Bronchial epithelial cell (primary cell): ENCODE measurements at regions not wholly inside any gene's neighbourhood (a gene's known extent, or its start where the extent isn't known, plus 50 kb on each side); places are given as distances from the start of the nearest gene placed in this dataset.

Experiments used
- DNase-seq: peaks from one replicate; pipeline ENCODE4 v3.0.0-alpha.2; 2010; ENCODE audit warnings: low read depth
- FAIRE-seq: peaks from 2 replicates; lab custom pipeline; 2011; peaks lifted over from hg19 to GRCh38; lab: Jason Lieb, UNC
- H3K27me3 ChIP-seq: 2 replicates; pipeline ENCODE4 v1.5.1; 2011; ENCODE audit warnings: low read length; ENCODE audit not compliant: control insufficient read depth, insufficient read depth
- H3K36me3 ChIP-seq: 2 replicates; pipeline ENCODE4 v1.5.1; 2011; ENCODE audit warnings: low read length; ENCODE audit not compliant: control insufficient read depth, insufficient read depth
- H3K4me3 ChIP-seq: 2 replicates; pipeline ENCODE4 v1.5.1; 2011; ENCODE audit warnings: mild to moderate bottlenecking, low read depth, low read length, control low read depth
- TF ChIP-seq, protein P1 (sequence below): IDR thresholded peaks from 2 replicates; pipeline ENCODE4 v1.5.1; 2011; ENCODE audit warnings: mild to moderate bottlenecking, moderate library complexity, low read length, control low read depth, inconsistent platforms; ENCODE audit not compliant: insufficient read depth, severe bottlenecking

DNA sequence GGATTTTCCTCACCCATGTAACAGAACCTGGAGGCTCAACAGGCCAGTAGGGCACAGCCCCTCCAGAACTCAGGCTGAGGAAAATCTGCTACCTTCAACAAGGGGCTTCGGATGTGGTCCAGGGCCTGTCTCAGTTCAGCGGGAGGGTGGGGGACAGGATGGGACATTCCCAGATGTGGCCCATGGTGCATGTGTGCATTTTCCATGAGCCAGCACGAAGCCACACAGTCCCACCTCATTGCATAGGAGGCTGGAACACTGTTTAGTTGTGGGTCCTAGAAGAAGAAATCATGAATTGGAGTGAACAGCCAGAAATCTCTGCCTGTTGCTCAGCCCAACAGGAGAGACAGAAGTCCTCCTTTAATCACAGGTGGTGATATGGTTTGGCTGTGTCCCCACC, 469.6 kb upstream of the MYT1L start:
- TF ChIP-seq, protein P1, sequence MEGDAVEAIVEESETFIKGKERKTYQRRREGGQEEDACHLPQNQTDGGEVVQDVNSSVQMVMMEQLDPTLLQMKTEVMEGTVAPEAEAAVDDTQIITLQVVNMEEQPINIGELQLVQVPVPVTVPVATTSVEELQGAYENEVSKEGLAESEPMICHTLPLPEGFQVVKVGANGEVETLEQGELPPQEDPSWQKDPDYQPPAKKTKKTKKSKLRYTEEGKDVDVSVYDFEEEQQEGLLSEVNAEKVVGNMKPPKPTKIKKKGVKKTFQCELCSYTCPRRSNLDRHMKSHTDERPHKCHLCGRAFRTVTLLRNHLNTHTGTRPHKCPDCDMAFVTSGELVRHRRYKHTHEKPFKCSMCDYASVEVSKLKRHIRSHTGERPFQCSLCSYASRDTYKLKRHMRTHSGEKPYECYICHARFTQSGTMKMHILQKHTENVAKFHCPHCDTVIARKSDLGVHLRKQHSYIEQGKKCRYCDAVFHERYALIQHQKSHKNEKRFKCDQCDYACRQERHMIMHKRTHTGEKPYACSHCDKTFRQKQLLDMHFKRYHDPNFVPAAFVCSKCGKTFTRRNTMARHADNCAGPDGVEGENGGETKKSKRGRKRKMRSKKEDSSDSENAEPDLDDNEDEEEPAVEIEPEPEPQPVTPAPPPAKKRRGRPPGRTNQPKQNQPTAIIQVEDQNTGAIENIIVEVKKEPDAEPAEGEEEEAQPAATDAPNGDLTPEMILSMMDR, result no peak
- DNase-seq (no peak), FAIRE-seq (no peak)
- no peaks in the 10 kb centered on the region for H3K27me3 ChIP-seq
- no peak overlapping the region for H3K4me3 ChIP-seq
- no peaks in the 10 kb centered on the region for H3K36me3 ChIP-seq

DNA sequence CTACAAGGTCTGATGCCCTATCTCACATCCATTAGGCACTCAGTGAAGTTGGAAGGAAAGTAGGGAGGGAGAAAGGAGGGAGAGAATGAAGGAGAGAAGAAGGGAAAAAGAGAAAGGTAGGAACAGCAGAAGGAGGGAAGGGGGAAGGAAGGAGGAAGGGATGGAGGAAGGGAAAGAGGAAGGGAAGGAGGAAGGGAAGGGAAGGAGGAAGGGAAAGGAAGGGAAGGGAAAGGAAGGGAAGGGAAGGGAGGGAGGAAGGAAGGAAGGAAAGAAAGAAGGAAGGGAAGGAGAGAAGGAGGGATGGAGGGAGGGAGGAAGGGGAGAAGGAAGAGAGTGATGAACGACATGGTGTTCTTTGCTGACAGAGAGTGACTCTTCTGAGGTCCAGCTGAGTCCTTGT, 468.9 kb upstream of the MYT1L start:
- DNase-seq (no peak), FAIRE-seq (peak; percentile 40)
- TF ChIP-seq, protein P1, result no peak
- H3K27me3 ChIP-seq, result no peaks in the 10 kb centered on the region
- no peaks in the 10 kb centered on the region for H3K36me3 ChIP-seq
- H3K4me3 ChIP-seq, result no peak overlapping the region

DNA sequence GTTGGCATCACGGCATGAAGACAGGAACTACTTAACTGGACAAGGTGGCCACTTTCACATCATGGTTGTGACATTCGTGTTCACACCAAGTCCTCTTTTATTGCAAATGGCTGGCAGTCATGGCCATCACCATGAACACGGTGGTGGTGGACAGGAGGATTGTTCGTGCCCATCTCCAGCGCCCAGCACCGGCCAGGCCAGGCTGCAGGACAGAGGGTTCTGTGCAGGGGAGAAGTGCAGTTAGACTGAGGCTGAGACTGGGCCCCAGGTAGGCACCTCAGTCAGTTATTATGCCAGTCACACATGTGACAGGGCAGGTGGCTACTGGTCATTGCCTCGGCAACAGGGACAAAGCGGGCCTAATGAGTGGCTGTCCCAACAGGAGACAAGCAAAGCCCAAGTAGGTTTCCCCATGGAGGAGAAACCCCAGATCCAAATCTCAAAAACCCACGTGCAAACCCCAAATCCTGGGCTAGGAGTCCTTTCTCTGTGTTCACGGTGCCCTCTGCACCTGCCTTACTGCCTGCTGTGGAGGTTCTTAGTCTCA, 468.1 kb upstream of the MYT1L start:
- TF ChIP-seq, protein P1, result no peak
- Histone ChIP-seq H3K27me3 (no peaks in the 10 kb centered on the region), H3K4me3 (no peak overlapping the region), H3K36me3 (no peaks in the 10 kb centered on the region)
- DNase-seq, result no peak
- FAIRE-seq, result no peak

DNA sequence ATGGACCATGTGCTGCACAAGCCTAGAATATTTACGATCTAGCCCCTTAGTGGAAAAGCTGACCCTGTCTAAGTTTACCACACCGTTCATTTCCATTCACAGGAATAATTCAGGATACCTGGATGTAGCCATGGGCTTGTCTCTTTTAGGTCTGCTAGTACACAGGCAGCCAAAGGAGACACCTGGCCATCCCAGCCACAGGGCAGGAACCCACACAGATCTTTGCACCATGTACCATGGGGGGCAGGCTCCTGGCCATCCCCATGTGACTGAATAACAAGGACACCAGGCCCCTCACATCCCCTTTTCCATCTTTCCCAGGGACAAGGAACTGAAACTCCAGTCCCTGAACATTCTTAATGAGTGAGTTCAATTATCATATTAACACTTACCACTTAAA, 467.3 kb upstream of the MYT1L start:
- FAIRE-seq (no peak), DNase-seq (no peak)
- Histone ChIP-seq H3K27me3 (no peaks in the 10 kb centered on the region), H3K4me3 (no peak overlapping the region), H3K36me3 (no peaks in the 10 kb centered on the region)
- TF ChIP-seq, protein P1, result no peak

DNA sequence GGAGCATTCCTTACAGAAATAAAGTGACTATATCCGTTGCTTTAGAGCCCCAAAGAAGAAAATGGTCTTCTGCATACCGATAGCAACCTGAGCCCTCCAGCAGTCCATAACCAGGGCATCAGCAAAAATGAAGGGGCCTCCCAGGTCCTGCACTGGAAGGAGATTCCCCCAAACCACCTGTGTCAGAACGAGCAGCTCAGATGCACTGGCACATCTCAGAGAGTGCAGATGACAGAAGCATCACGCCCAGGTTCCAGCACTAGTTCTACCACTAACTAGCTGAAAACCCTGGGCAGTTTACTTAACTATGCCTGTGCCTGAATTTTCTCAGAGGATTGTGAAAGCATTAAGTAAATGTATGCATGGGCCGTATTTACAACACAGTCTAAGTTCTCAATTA, 466.7 kb upstream of the MYT1L start:
- no peak for FAIRE-seq
- TF ChIP-seq, protein P1, result no peak
- H3K27me3 ChIP-seq, result no peaks in the 10 kb centered on the region

DNA sequence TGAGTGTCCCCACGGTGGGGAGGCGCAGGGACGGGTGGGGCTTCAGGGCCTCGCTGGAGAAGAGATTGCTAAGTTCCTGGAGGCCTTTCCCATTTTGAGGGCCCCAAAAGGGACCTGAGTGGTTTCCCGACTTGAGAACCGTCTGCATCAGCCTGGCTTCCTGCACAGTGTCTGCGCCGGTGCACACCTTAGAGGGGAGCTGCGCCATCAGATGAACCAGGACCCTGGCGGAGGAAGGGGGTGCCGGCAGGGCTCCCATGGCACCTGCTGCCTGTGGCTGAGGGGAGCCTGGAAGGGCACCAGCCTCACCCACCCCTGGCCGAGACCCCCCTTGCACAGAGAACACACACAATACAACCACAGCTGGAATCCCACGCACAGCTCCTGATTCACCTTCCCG, 465.1 kb upstream of the MYT1L start:
- TF ChIP-seq, protein P1, result no peak
- Histone ChIP-seq H3K27me3 (no peaks in the 10 kb centered on the region), H3K4me3 (no peak overlapping the region), H3K36me3 (no peaks in the 10 kb centered on the region)
- FAIRE-seq, result no peak
- DNase-seq, result no peak

More for the DNA sequence above, 466.7 kb upstream of the MYT1L start:
- no peak for DNase-seq
- no peaks in the 10 kb centered on the region for H3K36me3 ChIP-seq
- no peak overlapping the region for H3K4me3 ChIP-seq
